ENCODE measurements at regions not wholly inside any gene's neighbourhood (a gene's known extent, or its start where the extent isn't known, plus 50 kb on each side); places are given as distances from the start of the nearest gene placed in this dataset.

GRCh38 chr10:29957236-29957635, 102.2 kb downstream of the JCAD start:
- no peaks in the 10 kb centered on the region for H3K27me3 Mint-ChIP-seq (ENCODE audit: low read depth)

GRCh38 chr10:29956335-29956924, 103.0 kb downstream of the JCAD start:
- H3K36me3 Mint-ChIP-seq (ENCODE audit: low read depth): no peaks in the 10 kb centered on the region
- TF ChIP-seq, protein P1, sequence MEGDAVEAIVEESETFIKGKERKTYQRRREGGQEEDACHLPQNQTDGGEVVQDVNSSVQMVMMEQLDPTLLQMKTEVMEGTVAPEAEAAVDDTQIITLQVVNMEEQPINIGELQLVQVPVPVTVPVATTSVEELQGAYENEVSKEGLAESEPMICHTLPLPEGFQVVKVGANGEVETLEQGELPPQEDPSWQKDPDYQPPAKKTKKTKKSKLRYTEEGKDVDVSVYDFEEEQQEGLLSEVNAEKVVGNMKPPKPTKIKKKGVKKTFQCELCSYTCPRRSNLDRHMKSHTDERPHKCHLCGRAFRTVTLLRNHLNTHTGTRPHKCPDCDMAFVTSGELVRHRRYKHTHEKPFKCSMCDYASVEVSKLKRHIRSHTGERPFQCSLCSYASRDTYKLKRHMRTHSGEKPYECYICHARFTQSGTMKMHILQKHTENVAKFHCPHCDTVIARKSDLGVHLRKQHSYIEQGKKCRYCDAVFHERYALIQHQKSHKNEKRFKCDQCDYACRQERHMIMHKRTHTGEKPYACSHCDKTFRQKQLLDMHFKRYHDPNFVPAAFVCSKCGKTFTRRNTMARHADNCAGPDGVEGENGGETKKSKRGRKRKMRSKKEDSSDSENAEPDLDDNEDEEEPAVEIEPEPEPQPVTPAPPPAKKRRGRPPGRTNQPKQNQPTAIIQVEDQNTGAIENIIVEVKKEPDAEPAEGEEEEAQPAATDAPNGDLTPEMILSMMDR (IDR thresholded peaks at IDR 0.05; ENCODE audit: unreplicated experiment in 3 of 3): no peak
- H3K4me3 Mint-ChIP-seq: no peak overlapping the region
- no peaks in the 10 kb centered on the region for H3K27me3 Mint-ChIP-seq (ENCODE audit: low read depth)
- peaks cover 54% of the 10 kb centered on the region for H3K4me1 Mint-ChIP-seq
- H3K9me3 Mint-ChIP-seq: no peaks in the 10 kb centered on the region
- H3K27ac Mint-ChIP-seq: peak overlapping the region in 2 of 3 experiments; percentile 92 to 93

More at GRCh38 chr10:29957236-29957635, 102.2 kb downstream of the JCAD start:
- Mint-ChIP-seq H3K4me3 (no peak overlapping the region), H3K27ac (peak overlapping the region; percentile 48 to 93 (median 92)), H3K4me1 (peaks cover 58% of the 10 kb centered on the region), H3K36me3 (ENCODE audit: low read depth) (no peaks in the 10 kb centered on the region), H3K9me3 (no peaks in the 10 kb centered on the region)
- TF ChIP-seq, protein P1 (IDR thresholded peaks at IDR 0.05; ENCODE audit: unreplicated experiment in 3 of 3): no peak

- Mint-ChIP-seq H3K36me3 (ENCODE audit: low read depth) (no peaks in the 10 kb centered on the region), H3K4me3 (no peak overlapping the region), H3K27ac (peak overlapping the region in 2 of 3 experiments; percentile 48 to 62), H3K9me3 (no peaks in the 10 kb centered on the region), H3K4me1 (peaks cover 53% of the 10 kb centered on the region), H3K27me3 (ENCODE audit: low read depth) (no peaks in the 10 kb centered on the region)
- TF ChIP-seq, protein P1 (IDR thresholded peaks at IDR 0.05; ENCODE audit: unreplicated experiment in 3 of 3): no peak
Measured at GRCh38 chr10:29955329-29955935, 104.0 kb downstream of the JCAD start.

DNA sequence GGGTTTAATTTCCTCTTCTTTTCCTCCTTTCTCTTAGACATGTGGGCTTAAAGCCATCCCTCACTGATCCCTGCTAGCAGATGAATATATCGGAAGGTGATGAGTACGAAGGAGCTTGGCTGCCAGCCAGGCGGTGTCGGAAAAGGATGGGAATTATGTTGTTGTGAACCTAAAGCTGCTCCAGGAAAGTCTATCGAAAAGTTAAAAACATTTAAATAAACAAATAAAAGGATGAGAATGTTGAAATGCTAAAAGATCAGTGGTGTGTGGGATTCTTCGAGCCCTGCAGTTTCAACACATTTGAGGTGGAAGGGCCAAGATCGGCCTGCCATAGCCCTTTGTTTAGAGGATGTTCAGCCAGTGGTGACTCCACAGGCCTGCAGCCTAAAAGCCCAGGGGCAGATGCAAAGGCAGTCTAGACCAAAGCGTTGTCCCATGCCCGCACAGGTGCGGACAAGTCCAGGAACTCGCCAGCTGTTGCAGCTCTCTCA, 107.9 kb downstream of the JCAD start:
- TF ChIP-seq, protein P1 (IDR thresholded peaks at IDR 0.05; ENCODE audit: unreplicated experiment in 3 of 3): no peak
- H3K4me3 Mint-ChIP-seq: no peak overlapping the region
- peaks cover 39% of the 10 kb centered on the region for H3K4me1 Mint-ChIP-seq
- H3K9me3 Mint-ChIP-seq: no peaks in the 10 kb centered on the region
- peak overlapping the region; percentile 62 to 86 (median 78) for H3K27ac Mint-ChIP-seq
- H3K27me3 Mint-ChIP-seq (ENCODE audit: low read depth): no peaks in the 10 kb centered on the region
- no peaks in the 10 kb centered on the region for H3K36me3 Mint-ChIP-seq (ENCODE audit: low read depth)

DNA sequence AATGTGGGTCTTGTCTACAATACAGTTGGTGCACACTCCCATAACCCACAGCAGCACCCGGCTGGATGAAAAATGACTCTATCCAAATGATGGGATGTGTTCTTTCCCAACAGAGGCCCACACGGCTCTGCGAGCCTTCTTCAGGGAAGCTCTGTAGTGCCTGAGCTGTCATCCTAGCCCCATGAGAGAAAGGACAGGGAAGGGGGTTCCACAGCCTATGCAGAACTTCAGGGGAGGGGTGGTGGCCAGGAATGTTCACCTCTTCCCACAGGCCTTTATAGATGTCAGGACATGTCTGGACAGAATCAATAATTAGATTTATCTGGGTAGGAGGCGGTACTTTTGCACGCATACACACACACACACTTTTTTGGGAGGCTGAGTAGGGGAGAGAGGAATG, 109.0 kb downstream of the JCAD start:
- no peaks in the 10 kb centered on the region for H3K9me3 Mint-ChIP-seq
- H3K27ac Mint-ChIP-seq: peak overlapping the region in 2 of 3 experiments; percentile 85 to 86
- TF ChIP-seq, protein P1 (IDR thresholded peaks at IDR 0.05; ENCODE audit: unreplicated experiment in 3 of 3): no peak
- no peaks in the 10 kb centered on the region for H3K27me3 Mint-ChIP-seq (ENCODE audit: low read depth)
- H3K36me3 Mint-ChIP-seq (ENCODE audit: low read depth): no peaks in the 10 kb centered on the region
- H3K4me1 Mint-ChIP-seq: peaks cover 37% of the 10 kb centered on the region
- no peak overlapping the region for H3K4me3 Mint-ChIP-seq

All from nephron (organoid).